Endodermal cell (in vitro differentiated cells): ENCODE measurements at regions not wholly inside any gene's neighbourhood (a gene's known extent, or its start where the extent isn't known, plus 50 kb on each side); places are given as distances from the start of the nearest gene placed in this dataset.

ENCODE experiments used
- DNase-seq: peaks from one replicate; pipeline ENCODE4 v3.0.0-alpha.2; 2017
- H3K27ac ChIP-seq: 2 replicates; pipeline ENCODE4 v1.5.1; 2013; ENCODE audit warnings: mild to moderate bottlenecking, low read depth, low read length, moderate library complexity
- H3K27me3 ChIP-seq: 2 replicates; pipeline ENCODE4 v1.6.1; 2013; ENCODE audit warnings: mild to moderate bottlenecking, low read length, moderate library complexity; ENCODE audit not compliant: insufficient read depth, control insufficient read depth, poor library complexity, severe bottlenecking
- H3K36me3 ChIP-seq: 2 replicates; pipeline ENCODE4 v1.7.0; 2013; ENCODE audit warnings: mild to moderate bottlenecking, low read length, moderate library complexity; ENCODE audit not compliant: control insufficient read depth, insufficient read depth
- H3K4me1 ChIP-seq: one replicate; pipeline ENCODE4 v1.7.0; 2013; ENCODE audit warnings: low read length; ENCODE audit not compliant: control insufficient read depth, insufficient read depth
- H3K4me3 ChIP-seq: 2 replicates; pipeline ENCODE4 v1.5.1; 2013; ENCODE audit warnings: mild to moderate bottlenecking, low read length, moderate library complexity
- H3K9ac ChIP-seq: 2 replicates; pipeline ENCODE4 v1.6.1; 2013; ENCODE audit warnings: mild to moderate bottlenecking, low read length, moderate library complexity; ENCODE audit not compliant: poor library complexity, severe bottlenecking; ENCODE audit errors: extremely low read depth
- H3K9me3 ChIP-seq: 2 replicates; pipeline ENCODE4 v1.6.1; 2013; ENCODE audit warnings: mild to moderate bottlenecking, low read length, moderate library complexity; ENCODE audit not compliant: control insufficient read depth
- H3K27ac Mint-ChIP-seq: 2 replicates; pipeline ENCODE4 v1.8.0; 2020; ENCODE audit warnings: mixed read lengths
- H3K27me3 Mint-ChIP-seq: 2 replicates; pipeline ENCODE4 v1.8.0; 2021; ENCODE audit warnings: mild to moderate bottlenecking, mixed read lengths; ENCODE audit not compliant: insufficient read depth
- H3K36me3 Mint-ChIP-seq: 2 replicates; pipeline ENCODE4 v1.8.0; 2020; ENCODE audit warnings: low read depth, mixed read lengths
- H3K4me1 Mint-ChIP-seq: 2 replicates; pipeline ENCODE4 v1.8.0; 2020; ENCODE audit warnings: mixed read lengths
- H3K4me3 Mint-ChIP-seq: 2 replicates; pipeline ENCODE4 v1.8.0; 2020; ENCODE audit warnings: mild to moderate bottlenecking, moderate library complexity, mixed read lengths
- H3K9me3 Mint-ChIP-seq: 2 replicates; pipeline ENCODE4 v1.8.0; 2020; ENCODE audit warnings: mild to moderate bottlenecking, mixed read lengths
- CTCF ChIP-seq: fragments of 200-600 bp; sonication (generic); conservative IDR thresholded peaks from 2 replicates; pipeline ENCODE4 v1.5.0; 2021; ENCODE audit warnings: antibody characterized with exemption, mild to moderate bottlenecking
- WGBS, 2 experiments: methylation state at CpG; one replicate each; pipeline versions ENCODE4 v1.1.5 to v1.1.7; 2013; ENCODE audit warnings: missing lambda C conversion rate in 2 of 2, mixed read lengths in 1 of 2; ENCODE audit not compliant: insufficient coverage in 1 of 2, insufficient read length in 1 of 2; 5-methylcytosine and 5-hydroxymethylcytosine counted together

GRCh38 chrX:116272861-116273260, 102.3 kb downstream of the AGTR2 start:
- Mint-ChIP-seq H3K4me1 (no peaks in the 10 kb centered on the region), H3K27ac (no peak overlapping the region), H3K36me3 (no peaks in the 10 kb centered on the region), H3K4me3 (no peak overlapping the region), H3K9me3 (peaks cover 2% of the 10 kb centered on the region), H3K27me3 (no peaks in the 10 kb centered on the region)
- TF ChIP-seq CTCF: no peak
- Histone ChIP-seq H3K9ac (no peak overlapping the region), H3K36me3 (no peaks in the 10 kb centered on the region), H3K27me3 (no peaks in the 10 kb centered on the region), H3K4me1 (no peaks in the 10 kb centered on the region), H3K27ac (no peak overlapping the region), H3K9me3 (no peaks in the 10 kb centered on the region), H3K4me3 (no peak overlapping the region)
- DNase-seq: no peak

- Histone ChIP-seq H3K27ac (no peak overlapping the region), H3K4me1 (no peaks in the 10 kb centered on the region), H3K9me3 (no peaks in the 10 kb centered on the region), H3K36me3 (no peaks in the 10 kb centered on the region), H3K9ac (no peak overlapping the region), H3K4me3 (no peak overlapping the region), H3K27me3 (no peaks in the 10 kb centered on the region)
- Mint-ChIP-seq H3K27ac (no peak overlapping the region), H3K4me3 (no peak overlapping the region), H3K36me3 (no peaks in the 10 kb centered on the region), H3K9me3 (peaks cover 5% of the 10 kb centered on the region), H3K27me3 (no peaks in the 10 kb centered on the region), H3K4me1 (no peaks in the 10 kb centered on the region)
- no peak for DNase-seq
- TF ChIP-seq CTCF: no peak
- WGBS, 2 experiments: 83% methylated on average over 1 of the region's 1 CpG; no CpG with 5 or more reads in 1 of the 2 experiments
These were observed 105.7 kb downstream of the AGTR2 start for GRCh38 chrX:116276261-116276660.

GRCh38 chrX:116277351-116278225, 107.0 kb downstream of the AGTR2 start:
- 96 to 100% methylated on average over 1 to 6 of the region's 7 CpGs for WGBS, 2 experiments
- Mint-ChIP-seq H3K27me3 (no peaks in the 10 kb centered on the region), H3K9me3 (peaks cover 5% of the 10 kb centered on the region), H3K27ac (no peak overlapping the region), H3K36me3 (no peaks in the 10 kb centered on the region), H3K4me1 (no peaks in the 10 kb centered on the region), H3K4me3 (no peak overlapping the region)
- Histone ChIP-seq H3K27me3 (no peaks in the 10 kb centered on the region), H3K9me3 (no peaks in the 10 kb centered on the region), H3K9ac (no peak overlapping the region), H3K27ac (no peak overlapping the region), H3K36me3 (no peaks in the 10 kb centered on the region), H3K4me3 (no peak overlapping the region), H3K4me1 (no peaks in the 10 kb centered on the region)
- TF ChIP-seq CTCF: no peak
- no peak for DNase-seq
